Sigmoid colon (tissue), 4 donors: ENCODE measurements at regions not wholly inside any gene's neighbourhood (a gene's known extent, or its start where the extent isn't known, plus 50 kb on each side); places are given as distances from the start of the nearest gene placed in this dataset.

Source experiments
- CTCF ChIP-seq, 4 experiments: fragments of 450-650 bp in 3 of 4; fragments of 200-600 bp in 1 of 4; IDR thresholded peaks; one replicate each; pipeline ENCODE4 v1.5.1; 2016 to 2019; ENCODE audit warnings: antibody characterized with exemption in 4 of 4, mild to moderate bottlenecking in 3 of 4, moderate library complexity in 2 of 4
- EP300 ChIP-seq, 4 donors: sonication (generic); formaldehyde crosslinking; IDR thresholded peaks; one replicate each; pipeline ENCODE4 v1.6.1; 2017; ENCODE audit warnings: antibody characterized with exemption in 4 of 4
- POLR2A ChIP-seq, 2 donors: fragments of 450-650 bp; IDR thresholded peaks; one replicate each; pipeline ENCODE4 v1.6.1; 2016; ENCODE audit warnings: antibody characterized with exemption in 2 of 2, mild to moderate bottlenecking in 2 of 2, moderate library complexity in 2 of 2
- POLR2AphosphoS5 ChIP-seq, 4 donors: sonication (generic); formaldehyde crosslinking; IDR thresholded peaks; one replicate each; pipeline ENCODE4 v1.6.1; 2017; ENCODE audit warnings: antibody characterized with exemption in 4 of 4

DNA sequence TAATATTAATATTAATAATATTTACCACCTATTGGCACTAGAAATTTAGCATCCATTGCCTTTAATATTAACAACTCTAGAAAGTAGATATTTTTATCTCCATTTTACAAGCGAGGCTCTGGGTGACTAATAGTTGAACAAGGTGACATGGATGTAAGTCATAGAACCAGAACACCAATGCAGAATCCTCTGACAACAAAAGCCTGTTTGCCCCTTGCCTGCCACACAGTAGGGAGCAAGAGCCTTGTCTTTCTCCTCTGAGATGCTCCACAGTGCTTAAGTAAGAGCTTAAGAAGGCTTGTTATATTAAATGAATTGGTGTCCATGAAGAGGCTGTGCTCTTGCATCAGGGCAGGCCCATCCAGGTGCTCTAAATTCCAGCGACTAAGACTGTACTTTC lies 51.2 kb upstream of the LBX1 start:
- TF ChIP-seq CTCF (IDR thresholded peaks at IDR 0.05) (no peak), POLR2A (IDR thresholded peaks at IDR 0.05) (no peak), POLR2AphosphoS5 (IDR thresholded peaks at IDR 0.05) (no peak), EP300 (IDR thresholded peaks at IDR 0.05) (no peak)
